Liver (tissue), 8 donors: ENCODE measurements at regions not wholly inside any gene's neighbourhood (a gene's known extent, or its start where the extent isn't known, plus 50 kb on each side); places are given as distances from the start of the nearest gene placed in this dataset.

Experiments used
- DNase-seq: peaks from one replicate; pipeline ENCODE4 v3.0.0-alpha.2; 2017; ENCODE audit warnings: low spot score
- H3K27ac ChIP-seq, 2 donors: one replicate each; pipeline ENCODE4 v1.7.0; 2013; ENCODE audit warnings: inconsistent platforms in 2 of 2, low read length in 2 of 2, control low read depth in 1 of 2, low read depth in 1 of 2, mild to moderate bottlenecking in 1 of 2
- H3K27me3 ChIP-seq, 4 donors: one replicate each; pipeline versions ENCODE4 v1.6.1 to v1.7.0; 2013; ENCODE audit warnings: low read length in 3 of 4, inconsistent platforms in 1 of 4, mild to moderate bottlenecking in 1 of 4, moderate library complexity in 1 of 4; ENCODE audit not compliant: control insufficient read depth in 4 of 4, insufficient read depth in 4 of 4
- H3K36me3 ChIP-seq, 4 donors: one replicate each; pipeline versions ENCODE4 v1.6.1 to v1.7.0; 2013; ENCODE audit warnings: low read length in 3 of 4, mild to moderate bottlenecking in 3 of 4, low read depth in 1 of 4, moderate library complexity in 1 of 4; ENCODE audit not compliant: control insufficient read depth in 4 of 4, insufficient read depth in 3 of 4
- H3K4me1 ChIP-seq, 4 donors: one replicate each; pipeline versions ENCODE4 v1.6.1 to v1.7.0; 2013; ENCODE audit warnings: low read length in 3 of 4, mild to moderate bottlenecking in 3 of 4, moderate library complexity in 1 of 4; ENCODE audit not compliant: control insufficient read depth in 4 of 4, insufficient read depth in 4 of 4
- H3K4me3 ChIP-seq, 3 donors: one replicate each; pipeline versions ENCODE4 v1.6.1 to v1.7.0; 2013; ENCODE audit warnings: low read length in 3 of 3, control low read depth in 1 of 3, low read depth in 1 of 3, mild to moderate bottlenecking in 1 of 3
- H3K9ac ChIP-seq, 2 donors: one replicate each; pipeline ENCODE4 v1.7.0; 2013; ENCODE audit warnings: low read length in 2 of 2, mild to moderate bottlenecking in 2 of 2, moderate library complexity in 2 of 2, control low read depth in 1 of 2, low read depth in 1 of 2
- H3K9me3 ChIP-seq, 4 donors: one replicate each; pipeline versions ENCODE4 v1.6.1 to v1.7.0; 2013; ENCODE audit warnings: low read length in 3 of 4; ENCODE audit not compliant: control insufficient read depth in 4 of 4
- ATF3 ChIP-seq: IDR thresholded peaks from 2 replicates; pipeline ENCODE4 v1.6.1; 2016; ENCODE audit warnings: antibody characterized with exemption
- CTCF ChIP-seq: fragments of 150-350 bp; IDR thresholded peaks from 2 replicates; pipeline ENCODE4 v1.5.1; 2017; ENCODE audit warnings: improper control_type of control experiment, low read depth, low read length; ENCODE audit not compliant: missing input control
- EGR1 ChIP-seq, 2 donors: IDR thresholded peaks; 2 replicates each; pipeline ENCODE4 v1.6.1; 2016 to 2018; ENCODE audit warnings: antibody characterized with exemption in 2 of 2, low read depth in 2 of 2
- FOXA1 ChIP-seq: IDR thresholded peaks from 2 replicates; pipeline ENCODE4 v1.6.1; 2016; ENCODE audit warnings: antibody characterized with exemption
- FOXA2 ChIP-seq: IDR thresholded peaks from 2 replicates; pipeline ENCODE4 v1.6.1; 2016; ENCODE audit warnings: antibody characterized with exemption
- GABPA ChIP-seq, 2 donors: IDR thresholded peaks in 1 of 2; conservative IDR thresholded peaks in 1 of 2; 2 replicates each; pipeline ENCODE4 v1.6.1; 2016; ENCODE audit warnings: antibody characterized with exemption in 2 of 2, mild to moderate bottlenecking in 1 of 2, moderate library complexity in 1 of 2
- HNF4A ChIP-seq, 2 donors: conservative IDR thresholded peaks; 2 replicates each; pipeline ENCODE4 v1.6.1; 2016; ENCODE audit warnings: antibody characterized with exemption in 2 of 2, mild to moderate bottlenecking in 2 of 2
- HNF4G ChIP-seq: IDR thresholded peaks from 2 replicates; pipeline ENCODE4 v1.6.1; 2016; ENCODE audit warnings: antibody characterized with exemption
- JUND ChIP-seq, 2 donors: IDR thresholded peaks; 2 replicates each; pipeline ENCODE4 v1.6.1; 2016; ENCODE audit warnings: antibody characterized with exemption in 2 of 2
- MAX ChIP-seq: IDR thresholded peaks from 2 replicates; pipeline ENCODE4 v1.6.1; 2016; ENCODE audit warnings: antibody characterized with exemption
- NR2F2 ChIP-seq: IDR thresholded peaks from 2 replicates; pipeline ENCODE4 v1.6.1; 2016; ENCODE audit warnings: antibody characterized with exemption
- RAD21 ChIP-seq, 2 donors: IDR thresholded peaks; 2 replicates each; pipeline ENCODE4 v1.6.1; 2016; ENCODE audit warnings: antibody characterized with exemption in 2 of 2, mild to moderate bottlenecking in 2 of 2
- REST ChIP-seq: IDR thresholded peaks from 2 replicates; pipeline ENCODE4 v1.6.1; 2016; ENCODE audit warnings: antibody characterized with exemption, mild to moderate bottlenecking
- RXRA ChIP-seq, 2 donors: IDR thresholded peaks; 2 replicates each; pipeline ENCODE4 v1.6.1; 2017 to 2018; ENCODE audit warnings: antibody characterized with exemption in 2 of 2, mild to moderate bottlenecking in 1 of 2
- SP1 ChIP-seq: IDR thresholded peaks from 2 replicates; pipeline ENCODE4 v1.6.1; 2018; ENCODE audit warnings: antibody characterized with exemption, mild to moderate bottlenecking
- TAF1 ChIP-seq: conservative IDR thresholded peaks from 2 replicates; pipeline ENCODE4 v1.6.1; 2016; ENCODE audit warnings: antibody characterized with exemption, mild to moderate bottlenecking
- YY1 ChIP-seq: IDR thresholded peaks from 2 replicates; pipeline ENCODE4 v1.6.1; 2016; ENCODE audit warnings: antibody characterized with exemption, mild to moderate bottlenecking
- ZBTB33 ChIP-seq: IDR thresholded peaks from 2 replicates; pipeline ENCODE4 v1.6.1; 2016; ENCODE audit warnings: antibody characterized with exemption
- WGBS: extraction: QIAGEN DNeasy Blood & Tissue Kit; methylation state at CpG from one replicate; pipeline ENCODE4 v1.1.7; 2013; 5-methylcytosine and 5-hydroxymethylcytosine counted together
- donor health status: healthy.
- donor health status: healthy.
- donor health status: healthy.
- donor health status: healthy.
- donor health status: healthy.

GRCh38 chr5:74471875-74472274 is 168.7 kb downstream of the ENC1 start (continued):
- no peak for TF ChIP-seq ZBTB33

GRCh38 chr5:74469234-74469994 is 171.1 kb downstream of the ENC1 start:
- no peaks in the 10 kb centered on the region for H3K27me3 ChIP-seq
- WGBS: 93% methylated on average over 8 of the region's 8 CpGs
- no peak overlapping the region for H3K4me3 ChIP-seq
- no peak for TF ChIP-seq ATF3
- no peak overlapping the region for H3K9ac ChIP-seq
- H3K9me3 ChIP-seq: no peaks in the 10 kb centered on the region
- H3K36me3 ChIP-seq: no peaks in the 10 kb centered on the region
- no peak for DNase-seq
- no peaks in the 10 kb centered on the region for H3K4me1 ChIP-seq
- no peak overlapping the region for H3K27ac ChIP-seq

GRCh38 chr5:74468421-74468820 is 172.1 kb downstream of the ENC1 start:
- Histone ChIP-seq H3K9ac (no peak overlapping the region), H3K36me3 (no peaks in the 10 kb centered on the region), H3K9me3 (no peaks in the 10 kb centered on the region), H3K4me1 (no peaks in the 10 kb centered on the region), H3K4me3 (no peak overlapping the region), H3K27me3 (no peaks in the 10 kb centered on the region), H3K27ac (no peak overlapping the region)
- no peak for TF ChIP-seq FOXA2
- TF ChIP-seq HNF4A (conservative IDR thresholded peaks at IDR 0.05): no peak
- no peak for TF ChIP-seq HNF4G
- TF ChIP-seq MAX: no peak
- no peak for TF ChIP-seq NR2F2
- no peak for TF ChIP-seq JUND (IDR thresholded peaks at IDR 0.05)
- no peak for TF ChIP-seq CTCF
- TF ChIP-seq RXRA (IDR thresholded peaks at IDR 0.05): no peak
- TF ChIP-seq GABPA (IDR thresholded peaks at IDR 0.05 in 1 of 2, conservative IDR thresholded peaks at IDR 0.05 in 1 of 2): no peak
- TF ChIP-seq TAF1: no peak
- no peak for TF ChIP-seq RAD21 (IDR thresholded peaks at IDR 0.05)
- no peak for TF ChIP-seq SP1
- no peak for TF ChIP-seq ATF3
- TF ChIP-seq YY1: no peak
- TF ChIP-seq REST: no peak
- TF ChIP-seq FOXA1: no peak
- no peak for TF ChIP-seq EGR1 (IDR thresholded peaks at IDR 0.05; ENCODE audit: low read depth in 2 of 2)
- TF ChIP-seq ZBTB33: no peak
- no peak for DNase-seq
- WGBS: 96% methylated on average over 5 of the region's 5 CpGs
